Osteoblast (primary cell): ENCODE measurements at regions not wholly inside any gene's neighbourhood (a gene's known extent, or its start where the extent isn't known, plus 50 kb on each side); places are given as distances from the start of the nearest gene placed in this dataset.

Source experiments
- DNase-seq: peaks from one replicate; pipeline ENCODE4 v3.0.0; 2011; ENCODE audit warnings: low spot score, mixed read lengths; ENCODE audit not compliant: insufficient read length; ENCODE audit errors: missing footprints
- H2AFZ ChIP-seq: 2 replicates; pipeline ENCODE4 v1.6.0; 2011; ENCODE audit warnings: mild to moderate bottlenecking, low read length
- H3K27ac ChIP-seq: 2 replicates; pipeline ENCODE4 v1.5.1; 2011; ENCODE audit warnings: mild to moderate bottlenecking, low read depth, low read length, moderate library complexity
- H3K27me3 ChIP-seq: 2 replicates; pipeline ENCODE4 v1.6.0; 2012; ENCODE audit warnings: mild to moderate bottlenecking, control low read depth, inconsistent platforms, low read length, moderate library complexity; ENCODE audit not compliant: insufficient read depth
- H3K36me3 ChIP-seq: 2 replicates; pipeline ENCODE4 v1.5.1; 2011; ENCODE audit warnings: mild to moderate bottlenecking, low read length, control low read depth, moderate library complexity; ENCODE audit not compliant: insufficient read depth
- H3K4me1 ChIP-seq: 2 replicates; pipeline ENCODE4 v1.5.1; 2011; ENCODE audit warnings: mild to moderate bottlenecking, low read length, control low read depth, moderate library complexity; ENCODE audit not compliant: insufficient read depth
- H3K4me2 ChIP-seq: 2 replicates; pipeline ENCODE4 v1.6.0; 2011; ENCODE audit warnings: mild to moderate bottlenecking, low read length; ENCODE audit not compliant: insufficient read depth
- H3K4me3 ChIP-seq: fragments of 200-600 bp; sonication (generic); 3 replicates; pipeline ENCODE4 v1.5.1; 2012; ENCODE audit warnings: mild to moderate bottlenecking, low read length, inconsistent platforms; ENCODE audit not compliant: insufficient read depth
- H3K79me2 ChIP-seq: 2 replicates; pipeline ENCODE4 v1.6.0; 2012; ENCODE audit warnings: mild to moderate bottlenecking, low read length, control low read depth, inconsistent platforms; ENCODE audit not compliant: insufficient read depth
- H3K9me3 ChIP-seq: 2 replicates; pipeline ENCODE4 v1.5.1; 2011; ENCODE audit warnings: low read depth, low read length, control low read depth
- H4K20me1 ChIP-seq: 2 replicates; pipeline ENCODE4 v1.6.0; 2012; ENCODE audit warnings: mild to moderate bottlenecking, low read length, control low read depth; ENCODE audit not compliant: insufficient read depth
- CTCF ChIP-seq: IDR thresholded peaks from 2 replicates; pipeline ENCODE4 v1.5.1; 2011; ENCODE audit warnings: mild to moderate bottlenecking, low read depth, low read length, moderate library complexity; ENCODE audit errors: extremely low read depth

GRCh38 chr1:9419369-9420041, 119.8 kb upstream of the SLC25A33 start:
- Histone ChIP-seq H2AFZ (no peak overlapping the region), H3K4me2 (no peak overlapping the region), H3K27ac (no peak overlapping the region), H3K4me3 (no peak overlapping the region), H3K36me3 (no peaks in the 10 kb centered on the region), H3K4me1 (peaks cover 3% of the 10 kb centered on the region), H3K27me3 (peaks cover 33% of the 10 kb centered on the region), H3K9me3 (no peaks in the 10 kb centered on the region), H4K20me1 (no peaks in the 10 kb centered on the region), H3K79me2 (no peaks in the 10 kb centered on the region)
- DNase-seq = no peak
- no peak for TF ChIP-seq CTCF

- no peaks in the 10 kb centered on the region for H4K20me1 ChIP-seq
- H3K4me1 ChIP-seq = no peaks in the 10 kb centered on the region
- no peak overlapping the region for H3K27ac ChIP-seq
- no peaks in the 10 kb centered on the region for H3K36me3 ChIP-seq
- no peak for DNase-seq
- peaks cover 39% of the 10 kb centered on the region for H3K27me3 ChIP-seq
- no peaks in the 10 kb centered on the region for H3K9me3 ChIP-seq
- H3K4me2 ChIP-seq = no peak overlapping the region
- TF ChIP-seq CTCF = no peak
- H2AFZ ChIP-seq = no peak overlapping the region
- H3K79me2 ChIP-seq = no peaks in the 10 kb centered on the region
- H3K4me3 ChIP-seq = no peak overlapping the region
Observed at GRCh38 chr1:9420835-9421532, 118.3 kb upstream of the SLC25A33 start.

- no peak for TF ChIP-seq CTCF
- peak; percentile 64 for DNase-seq
Observed at GRCh38 chr1:9421533-9421873, 117.8 kb upstream of the SLC25A33 start.

GRCh38 chr1:9422321-9422720, 116.9 kb upstream of the SLC25A33 start:
- Histone ChIP-seq H3K4me1 (no peaks in the 10 kb centered on the region), H3K27ac (no peak overlapping the region), H3K4me2 (no peak overlapping the region), H3K79me2 (no peaks in the 10 kb centered on the region), H3K36me3 (no peaks in the 10 kb centered on the region), H3K27me3 (peaks cover 40% of the 10 kb centered on the region), H3K9me3 (no peaks in the 10 kb centered on the region), H4K20me1 (no peaks in the 10 kb centered on the region), H3K4me3 (no peak overlapping the region), H2AFZ (no peak overlapping the region)
- peak; percentile 31 for DNase-seq
- TF ChIP-seq CTCF = no peak

More at GRCh38 chr1:9421533-9421873, 117.8 kb upstream of the SLC25A33 start:
- no peaks in the 10 kb centered on the region for H4K20me1 ChIP-seq
- no peak overlapping the region for H3K27ac ChIP-seq
- H3K9me3 ChIP-seq = no peaks in the 10 kb centered on the region
- H3K4me2 ChIP-seq = no peak overlapping the region
- H3K27me3 ChIP-seq = peaks cover 40% of the 10 kb centered on the region
- no peaks in the 10 kb centered on the region for H3K79me2 ChIP-seq
- H2AFZ ChIP-seq = no peak overlapping the region
- no peaks in the 10 kb centered on the region for H3K4me1 ChIP-seq
- no peaks in the 10 kb centered on the region for H3K36me3 ChIP-seq
- no peak overlapping the region for H3K4me3 ChIP-seq
